ENCODE measurements at regions not wholly inside any gene's neighbourhood (a gene's known extent, or its start where the extent isn't known, plus 50 kb on each side); places are given as distances from the start of the nearest gene placed in this dataset.

DNA sequence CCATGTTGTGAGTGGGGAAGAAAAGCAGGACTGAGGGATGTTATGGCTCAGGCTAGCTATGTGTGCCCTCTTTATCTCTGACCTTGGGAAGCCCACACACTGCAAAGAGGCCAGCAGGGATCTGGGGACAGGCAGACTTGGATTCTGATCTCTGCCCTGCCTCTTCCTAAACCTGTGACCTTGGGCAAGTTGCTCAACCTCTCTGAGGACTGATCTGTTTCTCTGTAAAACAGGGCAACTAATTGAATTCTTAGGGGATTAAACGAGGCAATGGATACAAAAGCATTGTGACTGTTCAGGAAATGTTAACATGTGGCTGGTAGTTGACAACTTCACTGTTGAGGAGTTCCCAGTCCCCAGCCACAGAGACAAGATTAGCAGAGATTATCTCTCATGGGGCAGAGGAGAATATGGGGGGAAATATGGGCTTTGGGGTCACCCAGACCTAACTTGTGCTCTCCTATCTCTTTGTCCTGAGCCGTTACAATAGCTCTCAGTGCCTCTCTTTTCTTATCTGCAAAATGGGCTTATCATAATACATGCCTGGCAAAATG lies 184.7 kb upstream of the GLI2 start (continued):
- TF ChIP-seq, protein P1, sequence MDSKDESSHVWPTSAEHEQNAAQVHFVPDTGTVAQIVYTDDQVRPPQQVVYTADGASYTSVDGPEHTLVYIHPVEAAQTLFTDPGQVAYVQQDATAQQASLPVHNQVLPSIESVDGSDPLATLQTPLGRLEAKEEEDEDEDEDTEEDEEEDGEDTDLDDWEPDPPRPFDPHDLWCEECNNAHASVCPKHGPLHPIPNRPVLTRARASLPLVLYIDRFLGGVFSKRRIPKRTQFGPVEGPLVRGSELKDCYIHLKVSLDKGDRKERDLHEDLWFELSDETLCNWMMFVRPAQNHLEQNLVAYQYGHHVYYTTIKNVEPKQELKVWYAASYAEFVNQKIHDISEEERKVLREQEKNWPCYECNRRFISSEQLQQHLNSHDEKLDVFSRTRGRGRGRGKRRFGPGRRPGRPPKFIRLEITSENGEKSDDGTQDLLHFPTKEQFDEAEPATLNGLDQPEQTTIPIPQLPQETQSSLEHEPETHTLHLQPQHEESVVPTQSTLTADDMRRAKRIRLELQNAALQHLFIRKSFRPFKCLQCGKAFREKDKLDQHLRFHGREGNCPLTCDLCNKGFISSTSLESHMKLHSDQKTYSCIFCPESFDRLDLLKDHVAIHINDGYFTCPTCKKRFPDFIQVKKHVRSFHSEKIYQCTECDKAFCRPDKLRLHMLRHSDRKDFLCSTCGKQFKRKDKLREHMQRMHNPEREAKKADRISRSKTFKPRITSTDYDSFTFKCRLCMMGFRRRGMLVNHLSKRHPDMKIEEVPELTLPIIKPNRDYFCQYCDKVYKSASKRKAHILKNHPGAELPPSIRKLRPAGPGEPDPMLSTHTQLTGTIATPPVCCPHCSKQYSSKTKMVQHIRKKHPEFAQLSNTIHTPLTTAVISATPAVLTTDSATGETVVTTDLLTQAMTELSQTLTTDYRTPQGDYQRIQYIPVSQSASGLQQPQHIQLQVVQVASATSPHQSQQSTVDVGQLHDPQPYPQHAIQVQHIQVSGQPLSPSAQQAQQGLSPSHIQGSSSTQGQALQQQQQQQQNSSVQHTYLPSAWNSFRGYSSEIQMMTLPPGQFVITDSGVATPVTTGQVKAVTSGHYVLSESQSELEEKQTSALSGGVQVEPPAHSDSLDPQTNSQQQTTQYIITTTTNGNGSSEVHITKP (CRISPR knock-in tag; IDR thresholded peaks at IDR 0.05; ENCODE audit: low read depth) = no peak
- TF ChIP-seq MAZ (IDR thresholded peaks at IDR 0.05; ENCODE audit: borderline replicate concordance, low read depth, low read length) = no peak
- no peak for TF ChIP-seq MAZ (CRISPR knock-in tag; IDR thresholded peaks at IDR 0.05; ENCODE audit: low read depth)
- peak; percentile 95 for TF ChIP-seq TARDBP (CRISPR knock-in tag; IDR thresholded peaks at IDR 0.05)
- 0 out of 2 replicates have a peak, but pooled peaks have one; percentile 48 for TF ChIP-seq ZNF775 (CRISPR knock-in tag; IDR thresholded peaks at IDR 0.05; ENCODE audit: borderline replicate concordance)
- TF ChIP-seq PCBP2 (optimal IDR thresholded peaks at IDR 0.05; ENCODE audit: low read depth, low read length, poor library complexity, severe bottlenecking) = no peak
- TF ChIP-seq ZNF432 (CRISPR knock-in tag; IDR thresholded peaks at IDR 0.05; ENCODE audit: borderline replicate concordance) = no peak
- TF ChIP-seq, protein P2, sequence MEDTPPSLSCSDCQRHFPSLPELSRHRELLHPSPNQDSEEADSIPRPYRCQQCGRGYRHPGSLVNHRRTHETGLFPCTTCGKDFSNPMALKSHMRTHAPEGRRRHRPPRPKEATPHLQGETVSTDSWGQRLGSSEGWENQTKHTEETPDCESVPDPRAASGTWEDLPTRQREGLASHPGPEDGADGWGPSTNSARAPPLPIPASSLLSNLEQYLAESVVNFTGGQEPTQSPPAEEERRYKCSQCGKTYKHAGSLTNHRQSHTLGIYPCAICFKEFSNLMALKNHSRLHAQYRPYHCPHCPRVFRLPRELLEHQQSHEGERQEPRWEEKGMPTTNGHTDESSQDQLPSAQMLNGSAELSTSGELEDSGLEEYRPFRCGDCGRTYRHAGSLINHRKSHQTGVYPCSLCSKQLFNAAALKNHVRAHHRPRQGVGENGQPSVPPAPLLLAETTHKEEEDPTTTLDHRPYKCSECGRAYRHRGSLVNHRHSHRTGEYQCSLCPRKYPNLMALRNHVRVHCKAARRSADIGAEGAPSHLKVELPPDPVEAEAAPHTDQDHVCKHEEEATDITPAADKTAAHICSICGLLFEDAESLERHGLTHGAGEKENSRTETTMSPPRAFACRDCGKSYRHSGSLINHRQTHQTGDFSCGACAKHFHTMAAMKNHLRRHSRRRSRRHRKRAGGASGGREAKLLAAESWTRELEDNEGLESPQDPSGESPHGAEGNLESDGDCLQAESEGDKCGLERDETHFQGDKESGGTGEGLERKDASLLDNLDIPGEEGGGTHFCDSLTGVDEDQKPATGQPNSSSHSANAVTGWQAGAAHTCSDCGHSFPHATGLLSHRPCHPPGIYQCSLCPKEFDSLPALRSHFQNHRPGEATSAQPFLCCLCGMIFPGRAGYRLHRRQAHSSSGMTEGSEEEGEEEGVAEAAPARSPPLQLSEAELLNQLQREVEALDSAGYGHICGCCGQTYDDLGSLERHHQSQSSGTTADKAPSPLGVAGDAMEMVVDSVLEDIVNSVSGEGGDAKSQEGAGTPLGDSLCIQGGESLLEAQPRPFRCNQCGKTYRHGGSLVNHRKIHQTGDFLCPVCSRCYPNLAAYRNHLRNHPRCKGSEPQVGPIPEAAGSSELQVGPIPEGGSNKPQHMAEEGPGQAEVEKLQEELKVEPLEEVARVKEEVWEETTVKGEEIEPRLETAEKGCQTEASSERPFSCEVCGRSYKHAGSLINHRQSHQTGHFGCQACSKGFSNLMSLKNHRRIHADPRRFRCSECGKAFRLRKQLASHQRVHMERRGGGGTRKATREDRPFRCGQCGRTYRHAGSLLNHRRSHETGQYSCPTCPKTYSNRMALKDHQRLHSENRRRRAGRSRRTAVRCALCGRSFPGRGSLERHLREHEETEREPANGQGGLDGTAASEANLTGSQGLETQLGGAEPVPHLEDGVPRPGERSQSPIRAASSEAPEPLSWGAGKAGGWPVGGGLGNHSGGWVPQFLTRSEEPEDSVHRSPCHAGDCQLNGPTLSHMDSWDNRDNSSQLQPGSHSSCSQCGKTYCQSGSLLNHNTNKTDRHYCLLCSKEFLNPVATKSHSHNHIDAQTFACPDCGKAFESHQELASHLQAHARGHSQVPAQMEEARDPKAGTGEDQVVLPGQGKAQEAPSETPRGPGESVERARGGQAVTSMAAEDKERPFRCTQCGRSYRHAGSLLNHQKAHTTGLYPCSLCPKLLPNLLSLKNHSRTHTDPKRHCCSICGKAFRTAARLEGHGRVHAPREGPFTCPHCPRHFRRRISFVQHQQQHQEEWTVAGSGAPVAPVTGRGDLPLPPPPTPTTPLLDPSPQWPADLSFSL (CRISPR knock-in tag; IDR thresholded peaks at IDR 0.05) = no peak
- no peak for TF ChIP-seq ZNF10 (CRISPR knock-in tag; IDR thresholded peaks at IDR 0.05; ENCODE audit: borderline replicate concordance, low read depth)
- TF ChIP-seq HCFC1 (IDR thresholded peaks at IDR 0.05; ENCODE audit: low read depth, low read length) = no peak
- no peak for TF ChIP-seq MBD4 (IDR thresholded peaks at IDR 0.05; ENCODE audit: borderline replicate concordance, low read length)
- TF ChIP-seq, protein P3, sequence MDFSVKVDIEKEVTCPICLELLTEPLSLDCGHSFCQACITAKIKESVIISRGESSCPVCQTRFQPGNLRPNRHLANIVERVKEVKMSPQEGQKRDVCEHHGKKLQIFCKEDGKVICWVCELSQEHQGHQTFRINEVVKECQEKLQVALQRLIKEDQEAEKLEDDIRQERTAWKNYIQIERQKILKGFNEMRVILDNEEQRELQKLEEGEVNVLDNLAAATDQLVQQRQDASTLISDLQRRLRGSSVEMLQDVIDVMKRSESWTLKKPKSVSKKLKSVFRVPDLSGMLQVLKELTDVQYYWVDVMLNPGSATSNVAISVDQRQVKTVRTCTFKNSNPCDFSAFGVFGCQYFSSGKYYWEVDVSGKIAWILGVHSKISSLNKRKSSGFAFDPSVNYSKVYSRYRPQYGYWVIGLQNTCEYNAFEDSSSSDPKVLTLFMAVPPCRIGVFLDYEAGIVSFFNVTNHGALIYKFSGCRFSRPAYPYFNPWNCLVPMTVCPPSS (IDR thresholded peaks at IDR 0.05) = no peak
- TF ChIP-seq SOX6 (IDR thresholded peaks at IDR 0.05) = no peak
- peak; percentile 97 for TF ChIP-seq SOX6 (CRISPR knock-in tag; IDR thresholded peaks at IDR 0.05)
- TF ChIP-seq, protein P4, sequence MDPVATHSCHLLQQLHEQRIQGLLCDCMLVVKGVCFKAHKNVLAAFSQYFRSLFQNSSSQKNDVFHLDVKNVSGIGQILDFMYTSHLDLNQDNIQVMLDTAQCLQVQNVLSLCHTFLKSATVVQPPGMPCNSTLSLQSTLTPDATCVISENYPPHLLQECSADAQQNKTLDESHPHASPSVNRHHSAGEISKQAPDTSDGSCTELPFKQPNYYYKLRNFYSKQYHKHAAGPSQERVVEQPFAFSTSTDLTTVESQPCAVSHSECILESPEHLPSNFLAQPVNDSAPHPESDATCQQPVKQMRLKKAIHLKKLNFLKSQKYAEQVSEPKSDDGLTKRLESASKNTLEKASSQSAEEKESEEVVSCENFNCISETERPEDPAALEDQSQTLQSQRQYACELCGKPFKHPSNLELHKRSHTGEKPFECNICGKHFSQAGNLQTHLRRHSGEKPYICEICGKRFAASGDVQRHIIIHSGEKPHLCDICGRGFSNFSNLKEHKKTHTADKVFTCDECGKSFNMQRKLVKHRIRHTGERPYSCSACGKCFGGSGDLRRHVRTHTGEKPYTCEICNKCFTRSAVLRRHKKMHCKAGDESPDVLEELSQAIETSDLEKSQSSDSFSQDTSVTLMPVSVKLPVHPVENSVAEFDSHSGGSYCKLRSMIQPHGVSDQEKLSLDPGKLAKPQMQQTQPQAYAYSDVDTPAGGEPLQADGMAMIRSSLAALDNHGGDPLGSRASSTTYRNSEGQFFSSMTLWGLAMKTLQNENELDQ (CRISPR knock-in tag; IDR thresholded peaks at IDR 0.05; ENCODE audit: borderline replicate concordance) = no peak
- TF ChIP-seq, protein P5, sequence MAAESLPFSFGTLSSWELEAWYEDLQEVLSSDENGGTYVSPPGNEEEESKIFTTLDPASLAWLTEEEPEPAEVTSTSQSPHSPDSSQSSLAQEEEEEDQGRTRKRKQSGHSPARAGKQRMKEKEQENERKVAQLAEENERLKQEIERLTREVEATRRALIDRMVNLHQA (CRISPR knock-in tag; IDR thresholded peaks at IDR 0.05) = no peak
